OCI-LY1 (cell line): ENCODE measurements at regions not wholly inside any gene's neighbourhood (a gene's known extent, or its start where the extent isn't known, plus 50 kb on each side); places are given as distances from the start of the nearest gene placed in this dataset.

ENCODE experiments used
- H2AFZ ChIP-seq: fragments of 200-600 bp; sonication (generic), shearing (Covaris generic); 2 replicates; pipeline ENCODE4 v1.6.0; 2014; ENCODE audit warnings: antibody characterized with exemption, mild to moderate bottlenecking, low read length
- H3F3A ChIP-seq: fragments of 200-600 bp; sonication (generic), shearing (Covaris generic); 2 replicates; pipeline ENCODE4 v1.6.0; 2014; ENCODE audit warnings: mild to moderate bottlenecking, antibody characterized with exemption, low read length, moderate library complexity; ENCODE audit not compliant: insufficient read depth
- H3K27ac ChIP-seq: fragments of 200-600 bp; sonication (generic); 2 replicates; pipeline ENCODE4 v1.5.1; 2014; ENCODE audit warnings: low read length, mixed run types, mild to moderate bottlenecking, low read depth; ENCODE audit not compliant: poor library complexity, severe bottlenecking
- H3K27me3 ChIP-seq: fragments of 200-600 bp; sonication (generic); 2 replicates; pipeline ENCODE4 v1.6.0; 2014; ENCODE audit warnings: antibody characterized with exemption, mild to moderate bottlenecking, low read length, moderate library complexity; ENCODE audit not compliant: insufficient read depth
- H3K36me3 ChIP-seq: fragments of 200-600 bp; sonication (generic); 2 replicates; pipeline ENCODE4 v1.6.1; 2014; ENCODE audit warnings: mild to moderate bottlenecking, antibody characterized with exemption, low read length, moderate library complexity, mixed read lengths; ENCODE audit not compliant: insufficient read depth
- H3K4me1 ChIP-seq: fragments of 200-600 bp; sonication (generic); 2 replicates; pipeline ENCODE4 v1.5.1; 2014; ENCODE audit warnings: mild to moderate bottlenecking, low read length, moderate library complexity; ENCODE audit not compliant: insufficient read depth, severe bottlenecking
- H3K4me2 ChIP-seq: fragments of 200-600 bp; sonication (generic), shearing (Covaris generic); 2 replicates; pipeline ENCODE4 v1.6.1; 2014; ENCODE audit warnings: low read length
- H3K4me3 ChIP-seq: fragments of 200-600 bp; sonication (generic); 2 replicates; pipeline ENCODE4 v1.5.1; 2014; ENCODE audit warnings: low read length, low read depth, mild to moderate bottlenecking, mixed read lengths; ENCODE audit not compliant: poor library complexity, severe bottlenecking
- H3K79me2 ChIP-seq: fragments of 200-600 bp; shearing (Covaris generic); 2 replicates; pipeline ENCODE4 v1.6.1; 2016; ENCODE audit warnings: mixed run types, low read length, mixed read lengths; ENCODE audit not compliant: insufficient read depth
- H3K9ac ChIP-seq: fragments of 200-600 bp; sonication (generic), shearing (Covaris generic); 2 replicates; pipeline ENCODE4 v1.6.1; 2014; ENCODE audit warnings: mild to moderate bottlenecking, low read length, mixed read lengths
- H3K9me2 ChIP-seq: fragments of 200-600 bp; sonication (generic), shearing (Covaris generic); 2 replicates; pipeline ENCODE4 v1.6.1; 2014; ENCODE audit warnings: low read depth, mild to moderate bottlenecking, low read length, mixed read lengths
- H3K9me3 ChIP-seq: fragments of 200-600 bp; shearing (Covaris generic); 2 replicates; pipeline ENCODE4 v1.6.1; 2014; ENCODE audit warnings: low read length, mixed read lengths
- H4K20me1 ChIP-seq: fragments of 200-600 bp; sonication (generic), shearing (Covaris generic); 2 replicates; pipeline ENCODE4 v1.6.0; 2016; ENCODE audit warnings: mild to moderate bottlenecking, low read length; ENCODE audit not compliant: insufficient read depth
- EZH2 ChIP-seq: fragments of 200-600 bp; sonication (generic), shearing (Covaris generic); IDR thresholded peaks from 2 replicates; pipeline ENCODE4 v1.8.0; 2017; ENCODE audit warnings: borderline replicate concordance, mixed run types, mild to moderate bottlenecking, antibody characterized with exemption, low read length, moderate library complexity, mixed read lengths
- TF ChIP-seq, protein P1 (sequence below): fragments of 200-600 bp; sonication (generic), shearing (Covaris generic); IDR thresholded peaks from 2 replicates; pipeline ENCODE4 v1.5.1; 2017; ENCODE audit warnings: mild to moderate bottlenecking, antibody characterized with exemption, low read length, moderate library complexity, mixed read lengths

DNA sequence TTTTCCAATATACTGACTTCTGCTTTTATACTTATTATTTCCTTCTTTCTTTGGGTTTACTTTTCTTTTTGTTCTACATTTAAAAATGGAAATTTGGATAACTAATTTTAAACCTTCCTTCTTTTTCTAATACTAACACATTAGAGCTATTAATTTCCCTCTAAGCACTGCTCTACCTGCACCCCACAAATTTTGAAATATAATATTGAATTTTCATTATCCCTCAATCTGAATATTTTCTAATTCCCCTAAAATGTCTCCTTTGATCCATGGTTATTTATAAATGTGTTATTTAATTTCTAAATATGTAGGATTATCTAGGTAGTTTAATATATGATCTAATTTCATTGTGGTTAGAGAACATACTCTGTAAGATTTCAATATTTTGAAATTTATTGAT is 63.4 kb upstream of the LGALSL start:
- no peak overlapping the region for H3K9ac ChIP-seq
- no peaks in the 10 kb centered on the region for H3F3A ChIP-seq
- H4K20me1 ChIP-seq, result no peaks in the 10 kb centered on the region
- H3K4me2 ChIP-seq, result no peak overlapping the region
- no peaks in the 10 kb centered on the region for H3K36me3 ChIP-seq
- no peaks in the 10 kb centered on the region for H3K9me2 ChIP-seq
- H3K4me3 ChIP-seq, result no peak overlapping the region
- no peak overlapping the region for H3K27ac ChIP-seq
- no peak overlapping the region for H2AFZ ChIP-seq
- no peak for TF ChIP-seq EZH2
- TF ChIP-seq, protein P1, sequence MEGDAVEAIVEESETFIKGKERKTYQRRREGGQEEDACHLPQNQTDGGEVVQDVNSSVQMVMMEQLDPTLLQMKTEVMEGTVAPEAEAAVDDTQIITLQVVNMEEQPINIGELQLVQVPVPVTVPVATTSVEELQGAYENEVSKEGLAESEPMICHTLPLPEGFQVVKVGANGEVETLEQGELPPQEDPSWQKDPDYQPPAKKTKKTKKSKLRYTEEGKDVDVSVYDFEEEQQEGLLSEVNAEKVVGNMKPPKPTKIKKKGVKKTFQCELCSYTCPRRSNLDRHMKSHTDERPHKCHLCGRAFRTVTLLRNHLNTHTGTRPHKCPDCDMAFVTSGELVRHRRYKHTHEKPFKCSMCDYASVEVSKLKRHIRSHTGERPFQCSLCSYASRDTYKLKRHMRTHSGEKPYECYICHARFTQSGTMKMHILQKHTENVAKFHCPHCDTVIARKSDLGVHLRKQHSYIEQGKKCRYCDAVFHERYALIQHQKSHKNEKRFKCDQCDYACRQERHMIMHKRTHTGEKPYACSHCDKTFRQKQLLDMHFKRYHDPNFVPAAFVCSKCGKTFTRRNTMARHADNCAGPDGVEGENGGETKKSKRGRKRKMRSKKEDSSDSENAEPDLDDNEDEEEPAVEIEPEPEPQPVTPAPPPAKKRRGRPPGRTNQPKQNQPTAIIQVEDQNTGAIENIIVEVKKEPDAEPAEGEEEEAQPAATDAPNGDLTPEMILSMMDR, result no peak
- H3K27me3 ChIP-seq, result peaks cover 3% of the 10 kb centered on the region; the same call in 1 of the 2 replicates
- H3K4me1 ChIP-seq, result no peaks in the 10 kb centered on the region
- H3K79me2 ChIP-seq, result no peaks in the 10 kb centered on the region
- 0 out of 2 replicates have a peak, but pooled peaks cover 5% of the 10 kb centered on the region for H3K9me3 ChIP-seq

DNA sequence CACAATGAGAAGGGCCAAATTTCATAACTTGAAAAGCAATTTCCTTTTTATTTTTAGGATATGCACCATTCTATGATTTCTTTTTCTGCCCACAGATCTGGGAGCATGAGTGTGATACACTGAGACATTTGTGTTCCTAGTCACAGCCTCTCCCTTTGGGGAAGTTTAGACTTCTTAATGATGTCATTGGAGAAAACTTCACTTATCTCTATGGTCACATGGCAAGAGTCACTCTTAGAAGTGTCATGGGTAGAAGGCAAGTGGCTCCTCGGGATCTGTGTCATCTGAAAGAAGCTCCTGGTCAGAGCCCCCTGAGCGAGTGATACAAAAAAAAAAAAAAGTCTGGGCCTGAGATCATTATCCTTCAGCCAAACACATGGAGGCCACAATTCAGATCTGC is 62.5 kb upstream of the LGALSL start:
- TF ChIP-seq EZH2, result no peak
- TF ChIP-seq, protein P1, result no peak
- H3K27me3 ChIP-seq, result peaks cover 3% of the 10 kb centered on the region; the same call in 1 of the 2 replicates
- no peak overlapping the region for H3K4me2 ChIP-seq
- H3K4me1 ChIP-seq, result no peaks in the 10 kb centered on the region
- H3F3A ChIP-seq, result no peaks in the 10 kb centered on the region
- no peaks in the 10 kb centered on the region for H3K36me3 ChIP-seq
- no peak overlapping the region for H3K9ac ChIP-seq
- H4K20me1 ChIP-seq, result no peaks in the 10 kb centered on the region
- H3K79me2 ChIP-seq, result no peaks in the 10 kb centered on the region
- 0 out of 2 replicates have a peak, but pooled peaks cover 5% of the 10 kb centered on the region for H3K9me3 ChIP-seq
- H3K27ac ChIP-seq, result no peak overlapping the region
- H3K9me2 ChIP-seq, result no peaks in the 10 kb centered on the region
- H3K4me3 ChIP-seq, result no peak overlapping the region
- H2AFZ ChIP-seq, result no peak overlapping the region

DNA sequence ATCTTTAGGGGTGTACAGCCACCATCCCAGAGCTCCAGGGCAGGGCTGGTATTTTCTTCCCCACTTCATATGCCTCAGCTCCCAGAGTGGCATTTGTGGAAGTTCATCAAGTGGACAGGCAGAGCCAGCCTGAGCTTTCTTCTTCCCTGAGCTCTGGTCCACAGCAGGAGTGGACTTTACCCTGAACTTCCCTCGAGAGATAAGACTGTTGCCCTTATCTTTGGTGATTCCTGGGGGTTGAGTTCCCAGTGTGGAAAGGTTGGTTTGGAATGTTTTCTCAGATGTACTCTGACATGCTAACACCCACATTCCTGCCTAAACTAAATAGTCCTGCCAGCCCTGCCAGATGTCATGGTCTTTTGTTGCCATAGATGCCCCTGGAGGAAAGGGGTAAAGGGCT is 62.0 kb upstream of the LGALSL start:
- H3K4me1 ChIP-seq, result no peaks in the 10 kb centered on the region
- H4K20me1 ChIP-seq, result no peaks in the 10 kb centered on the region
- no peak overlapping the region for H3K9ac ChIP-seq
- H3K4me2 ChIP-seq, result no peak overlapping the region
- H2AFZ ChIP-seq, result no peak overlapping the region
- TF ChIP-seq, protein P1, result no peak
- no peak for TF ChIP-seq EZH2
- no peak overlapping the region for H3K4me3 ChIP-seq
- no peaks in the 10 kb centered on the region for H3F3A ChIP-seq
- H3K79me2 ChIP-seq, result no peaks in the 10 kb centered on the region
- H3K9me2 ChIP-seq, result no peaks in the 10 kb centered on the region
- H3K27ac ChIP-seq, result no peak overlapping the region
- peaks cover 3% of the 10 kb centered on the region; the same call in 1 of the 2 replicates for H3K27me3 ChIP-seq
- H3K9me3 ChIP-seq, result 0 out of 2 replicates have a peak, but pooled peaks cover 5% of the 10 kb centered on the region
- no peaks in the 10 kb centered on the region for H3K36me3 ChIP-seq
